Spleen (tissue), 11 donors: ENCODE measurements at regions not wholly inside any gene's neighbourhood (a gene's known extent, or its start where the extent isn't known, plus 50 kb on each side); places are given as distances from the start of the nearest gene placed in this dataset.

Experiments
- DNase-seq: peaks from one replicate; pipeline ENCODE4 v3.0.0-alpha.2; 2020
- H3K27ac ChIP-seq, 8 donors: fragments of 200-600 bp; sonication (generic) in 7 of 8; 1 replicate in 4 of 8; 2 replicates in 4 of 8; pipeline versions ENCODE4 v1.5.0 to v1.8.0; 2016 to 2021; ENCODE audit warnings: inconsistent platforms in 4 of 8, mild to moderate bottlenecking in 4 of 8, moderate library complexity in 1 of 8
- H3K27me3 ChIP-seq, 7 donors: fragments of 200-600 bp; sonication (generic) in 6 of 7; replicated peaks in 1 of 7; 1 replicate in 4 of 7; 2 replicates in 3 of 7; pipeline versions ENCODE4 v1.5.0 to v1.8.0; 2016 to 2021; ENCODE audit warnings: inconsistent platforms in 3 of 7, mild to moderate bottlenecking in 1 of 7
- H3K36me3 ChIP-seq, 6 donors: fragments of 200-600 bp; sonication (generic) in 5 of 6; 1 replicate in 4 of 6; 2 replicates in 2 of 6; pipeline versions ENCODE4 v1.5.0 to v1.8.0; 2016 to 2021; ENCODE audit warnings: inconsistent platforms in 2 of 6
- H3K4me1 ChIP-seq, 6 donors: fragments of 200-600 bp; sonication (generic) in 5 of 6; 1 replicate in 3 of 6; 2 replicates in 3 of 6; pipeline versions ENCODE4 v1.5.0 to v1.8.0; 2016 to 2021; ENCODE audit warnings: inconsistent platforms in 3 of 6
- H3K4me3 ChIP-seq, 8 donors: fragments of 200-600 bp; sonication (generic) in 7 of 8; 1 replicate in 4 of 8; 2 replicates in 4 of 8; pipeline versions ENCODE4 v1.5.0 to v1.8.0; 2016 to 2021; ENCODE audit warnings: inconsistent platforms in 4 of 8, mild to moderate bottlenecking in 4 of 8, moderate library complexity in 2 of 8
- H3K9me3 ChIP-seq, 8 donors: fragments of 200-600 bp; sonication (generic) in 7 of 8; 1 replicate in 4 of 8; 2 replicates in 4 of 8; pipeline versions ENCODE4 v1.5.0 to v1.8.0; 2016 to 2021; ENCODE audit warnings: inconsistent platforms in 4 of 8
- POLR2A ChIP-seq, 3 donors: fragments of 450-650 bp; IDR thresholded peaks; one replicate each; pipeline ENCODE4 v1.5.1; 2017; ENCODE audit warnings: antibody characterized with exemption in 3 of 3, mild to moderate bottlenecking in 1 of 3
- POLR2AphosphoS5 ChIP-seq, 3 donors: sonication (generic); formaldehyde crosslinking; IDR thresholded peaks; one replicate each; pipeline ENCODE4 v1.5.1; 2017; ENCODE audit warnings: antibody characterized with exemption in 3 of 3
- WGBS, 5 donors: extraction: QIAGEN DNeasy Blood & Tissue Kit in 3 of 5; methylation state at CpG; one replicate each; pipeline versions ENCODE4 v1.1.5 to v1.1.7; 2013 to 2018; 5-methylcytosine and 5-hydroxymethylcytosine counted together
- intact Hi-C: fragments of 100-400 bp; cut with DNase I; formaldehyde crosslinking; loops from one replicate; pipeline ENCODE4 v1.15.0; 2023; ENCODE audit warnings: low total_unique reads
- TF ChIP-seq, protein P1 (sequence below), 11 experiments: fragments of 200-600 bp in 7 of 11; fragments of 450-650 bp in 4 of 11; sonication (generic) in 4 of 11; IDR thresholded peaks in 8 of 11; conservative IDR thresholded peaks in 3 of 11; 1 replicate in 7 of 11; 2 replicates in 4 of 11; pipeline versions ENCODE4 v1.4.0 to v1.8.0; 2016 to 2021; ENCODE audit warnings: antibody characterized with exemption in 11 of 11, inconsistent platforms in 4 of 11, mild to moderate bottlenecking in 1 of 11
- donor health status: healthy with polysubstance abuse.
- donor health status: DM: no; HTN: no; CAD: no; lungs with moderate emphysema.
- donor health status: DM: no; HTN: no; CAD: no.
- donor health status: Bipolar disorder and iron deficiency.
- donor health status: healthy.
- donor health status: DM: no; HTN: no; CAD: no.
- donor health status: DM: yes; HTN: yes; CAD: no.

DNA sequence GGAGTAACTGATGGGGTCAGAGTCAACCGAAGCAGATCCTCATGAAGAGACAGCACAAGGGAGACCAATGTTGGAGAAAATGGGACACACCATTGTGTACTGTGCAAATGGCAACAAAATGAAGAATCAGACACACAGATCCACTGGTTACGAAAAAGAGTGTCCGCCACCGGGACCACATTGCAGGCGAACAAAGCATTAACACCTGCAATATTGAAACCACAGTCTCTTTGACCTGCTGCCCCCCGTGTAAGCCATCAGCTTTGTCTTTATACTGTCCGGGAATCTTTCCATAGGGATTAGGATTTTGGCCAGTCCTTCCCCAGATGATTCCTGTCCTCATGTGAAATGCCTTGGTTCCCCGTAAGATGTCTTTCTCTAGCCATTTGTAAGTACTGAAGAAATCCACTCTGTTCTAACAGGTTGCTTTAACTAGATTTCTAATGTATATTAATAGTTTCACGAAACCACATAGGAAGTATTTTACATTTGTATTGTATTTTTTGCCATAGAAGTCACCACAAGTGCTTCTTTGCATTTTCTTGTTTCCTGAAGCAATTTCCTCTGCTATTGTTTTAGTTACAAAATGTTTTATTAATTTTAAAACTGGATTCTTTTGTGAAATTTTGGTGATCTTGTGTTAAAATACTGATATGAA, 140.8 kb upstream of the NFE2L3 start:
- Histone ChIP-seq H3K36me3 (no peaks in the 10 kb centered on the region), H3K9me3 (peaks cover 0 to 13% (median 7%) of the 10 kb centered on the region in 8 donors), H3K27me3 (peaks cover 0 to 38% (median 0%) of the 10 kb centered on the region in 7 donors), H3K27ac (peak overlapping the region in 2 of 8 donors; percentile 1 to 30), H3K4me1 (peaks cover 0 to 8% (median 0%) of the 10 kb centered on the region in 6 donors), H3K4me3 (no peak overlapping the region)
- TF ChIP-seq POLR2AphosphoS5 (IDR thresholded peaks at IDR 0.05) = no peak
- TF ChIP-seq, protein P1, sequence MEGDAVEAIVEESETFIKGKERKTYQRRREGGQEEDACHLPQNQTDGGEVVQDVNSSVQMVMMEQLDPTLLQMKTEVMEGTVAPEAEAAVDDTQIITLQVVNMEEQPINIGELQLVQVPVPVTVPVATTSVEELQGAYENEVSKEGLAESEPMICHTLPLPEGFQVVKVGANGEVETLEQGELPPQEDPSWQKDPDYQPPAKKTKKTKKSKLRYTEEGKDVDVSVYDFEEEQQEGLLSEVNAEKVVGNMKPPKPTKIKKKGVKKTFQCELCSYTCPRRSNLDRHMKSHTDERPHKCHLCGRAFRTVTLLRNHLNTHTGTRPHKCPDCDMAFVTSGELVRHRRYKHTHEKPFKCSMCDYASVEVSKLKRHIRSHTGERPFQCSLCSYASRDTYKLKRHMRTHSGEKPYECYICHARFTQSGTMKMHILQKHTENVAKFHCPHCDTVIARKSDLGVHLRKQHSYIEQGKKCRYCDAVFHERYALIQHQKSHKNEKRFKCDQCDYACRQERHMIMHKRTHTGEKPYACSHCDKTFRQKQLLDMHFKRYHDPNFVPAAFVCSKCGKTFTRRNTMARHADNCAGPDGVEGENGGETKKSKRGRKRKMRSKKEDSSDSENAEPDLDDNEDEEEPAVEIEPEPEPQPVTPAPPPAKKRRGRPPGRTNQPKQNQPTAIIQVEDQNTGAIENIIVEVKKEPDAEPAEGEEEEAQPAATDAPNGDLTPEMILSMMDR (IDR thresholded peaks at IDR 0.05 in 8 of 11, conservative IDR thresholded peaks at IDR 0.05 in 3 of 11) = no peak
- TF ChIP-seq POLR2A (IDR thresholded peaks at IDR 0.05) = no peak
- DNase-seq = no peak
- 47 to 70% (median 56%) methylated on average over 9 of the region's 9 CpGs for WGBS, 5 donors
- intact Hi-C loops = no loop called here

DNA sequence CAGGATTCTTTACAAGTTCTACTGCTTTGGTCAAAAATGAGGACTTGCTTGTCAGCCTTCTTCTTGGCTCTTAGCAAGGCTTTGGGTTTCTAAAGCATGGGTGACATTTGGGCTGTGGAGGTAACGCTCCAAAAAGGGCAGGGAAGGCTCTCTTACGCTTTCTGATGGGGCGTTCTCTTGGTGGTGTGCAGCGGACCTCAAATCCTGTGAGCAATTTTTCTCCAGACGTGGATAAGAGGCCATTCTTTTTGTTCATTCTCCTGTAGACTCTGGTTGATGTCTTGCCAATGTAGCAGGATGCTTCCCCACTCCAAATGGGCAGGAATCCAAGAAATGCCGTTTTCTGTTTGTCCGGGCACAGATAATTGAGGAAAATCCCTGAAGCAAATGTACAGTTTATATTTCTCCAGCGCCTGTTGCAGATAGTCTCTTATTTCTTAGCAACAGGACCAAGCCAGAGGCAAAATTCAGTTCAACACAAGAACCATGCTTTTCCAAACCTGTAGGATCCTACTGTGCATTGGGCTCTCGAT, 138.4 kb upstream of the NFE2L3 start:
- DNase-seq = no peak
- H3K4me3 ChIP-seq = no peak overlapping the region
- H3K4me1 ChIP-seq = peaks cover 0 to 8% (median 0%) of the 10 kb centered on the region in 6 donors
- no peak for TF ChIP-seq POLR2AphosphoS5 (IDR thresholded peaks at IDR 0.05)
- TF ChIP-seq, protein P1 (IDR thresholded peaks at IDR 0.05 in 8 of 11, conservative IDR thresholded peaks at IDR 0.05 in 3 of 11) = no peak
- peaks cover 0 to 20% (median 12%) of the 10 kb centered on the region in 8 donors for H3K9me3 ChIP-seq
- no peak overlapping the region for H3K27ac ChIP-seq
- WGBS, 5 donors = 63 to 75% (median 68%) methylated on average over 9 of the region's 9 CpGs
- intact Hi-C loops = no loop called here
- no peaks in the 10 kb centered on the region for H3K36me3 ChIP-seq
- H3K27me3 ChIP-seq = peaks cover 0 to 46% (median 0%) of the 10 kb centered on the region in 7 donors

DNA sequence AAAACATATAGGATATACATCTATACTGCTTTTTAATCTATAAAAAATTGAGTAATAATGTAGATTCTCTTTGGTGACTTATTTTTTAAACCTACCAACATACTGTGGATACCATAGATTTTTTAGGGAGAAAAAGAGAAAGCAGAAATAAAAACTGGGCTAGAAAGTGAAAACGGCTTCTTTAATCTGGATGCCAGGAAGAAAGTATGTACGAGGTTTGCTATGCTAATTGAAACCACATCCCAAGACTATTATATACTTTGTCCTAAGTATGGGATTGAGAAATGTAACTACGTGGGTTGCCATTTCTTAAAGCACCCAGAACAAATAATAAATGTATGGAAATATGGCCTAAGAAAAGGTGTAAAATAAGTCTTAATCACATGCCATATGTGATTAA, 129.0 kb upstream of the NFE2L3 start:
- H3K36me3 ChIP-seq = no peaks in the 10 kb centered on the region
- peaks cover 0 to 14% (median 0%) of the 10 kb centered on the region in 7 donors for H3K27me3 ChIP-seq
- no peak overlapping the region for H3K4me3 ChIP-seq
- no peak for DNase-seq
- WGBS, 5 donors = 58 to 81% (median 68%) methylated on average over 3 of the region's 3 CpGs
- no peak overlapping the region for H3K27ac ChIP-seq
- intact Hi-C loops = no loop called here
- H3K9me3 ChIP-seq = no peaks in the 10 kb centered on the region
- H3K4me1 ChIP-seq = no peaks in the 10 kb centered on the region
- TF ChIP-seq, protein P1 (IDR thresholded peaks at IDR 0.05 in 8 of 11, conservative IDR thresholded peaks at IDR 0.05 in 3 of 11) = no peak
- no peak for TF ChIP-seq POLR2AphosphoS5 (IDR thresholded peaks at IDR 0.05)
- no peak for TF ChIP-seq POLR2A (IDR thresholded peaks at IDR 0.05)

DNA sequence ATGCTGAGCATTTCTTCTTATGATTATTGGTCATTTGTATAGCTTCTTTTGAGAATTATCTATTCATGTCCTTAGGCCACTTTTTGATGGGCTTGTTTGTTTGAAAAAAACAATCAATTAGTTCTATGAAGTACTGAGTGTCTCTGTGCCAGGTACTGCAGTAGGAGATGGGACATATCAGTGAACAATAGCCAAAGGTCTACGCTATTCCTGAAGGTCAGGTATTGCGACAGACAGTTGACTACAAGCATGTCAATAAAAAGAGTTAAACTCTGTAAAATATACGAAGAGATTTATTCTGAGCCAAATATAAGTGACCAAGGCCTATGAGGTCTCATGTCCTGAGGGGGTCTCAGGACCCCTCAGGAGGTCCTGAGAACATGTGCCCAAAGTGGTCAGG, 122.1 kb upstream of the NFE2L3 start:
- 92 to 97% (median 94%) methylated on average over 3 of the region's 3 CpGs for WGBS, 5 donors

More for the DNA sequence above, 122.1 kb upstream of the NFE2L3 start:
- Histone ChIP-seq H3K27ac (no peak overlapping the region), H3K27me3 (no peaks in the 10 kb centered on the region), H3K4me1 (no peaks in the 10 kb centered on the region), H3K4me3 (no peak overlapping the region), H3K36me3 (no peaks in the 10 kb centered on the region), H3K9me3 (no peaks in the 10 kb centered on the region)
- TF ChIP-seq, protein P1 (IDR thresholded peaks at IDR 0.05 in 8 of 11, conservative IDR thresholded peaks at IDR 0.05 in 3 of 11) = no peak
- TF ChIP-seq POLR2AphosphoS5 (IDR thresholded peaks at IDR 0.05) (no peak), POLR2A (IDR thresholded peaks at IDR 0.05) (no peak)
- intact Hi-C loops = no loop called here
- no peak for DNase-seq
